ENCODE measurements at regions not wholly inside any gene's neighbourhood (a gene's known extent, or its start where the extent isn't known, plus 50 kb on each side); places are given as distances from the start of the nearest gene placed in this dataset.

DNA sequence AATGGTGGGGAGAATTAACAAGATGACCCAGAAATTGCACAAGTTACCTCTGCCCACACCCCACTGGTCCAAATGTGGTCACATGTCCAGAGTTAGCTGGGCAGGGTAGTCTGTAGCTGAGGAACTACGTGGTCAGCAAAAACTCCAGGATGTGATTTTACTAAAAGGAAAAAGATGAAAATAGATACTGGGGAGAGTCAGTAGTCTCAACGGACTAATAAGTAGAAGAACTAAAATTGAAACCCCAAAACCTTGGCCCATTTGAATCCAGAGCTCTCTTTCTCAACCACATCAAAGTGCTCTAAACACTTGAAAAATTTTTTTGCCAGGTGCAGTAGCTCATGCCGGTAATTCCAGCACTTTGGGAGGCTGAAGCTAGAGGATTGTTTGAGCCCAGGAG is 146.3 kb downstream of the SKIDA1 start:
- no peak for TF ChIP-seq POLR2AphosphoS5 (IDR thresholded peaks at IDR 0.05; ENCODE audit: low read depth, low read length)
- TF ChIP-seq POLR2A (IDR thresholded peaks at IDR 0.05; ENCODE audit: low read depth, low read length), result no peak
- TF ChIP-seq TAF1 (IDR thresholded peaks at IDR 0.05; ENCODE audit: borderline replicate concordance, low read depth, low read length), result no peak
